GM23248 (cell line): ENCODE measurements at regions not wholly inside any gene's neighbourhood (a gene's known extent, or its start where the extent isn't known, plus 50 kb on each side); places are given as distances from the start of the nearest gene placed in this dataset.

Experiments
- EZH2 ChIP-seq: fragments of 200-600 bp; sonication (generic); IDR thresholded peaks from 2 replicates; pipeline ENCODE4 v1.6.1; 2018; ENCODE audit warnings: antibody characterized with exemption, mild to moderate bottlenecking; ENCODE audit not compliant: insufficient read depth, poor library complexity, severe bottlenecking
- EZH2phosphoT487 ChIP-seq: fragments of 200-600 bp; sonication (generic); IDR thresholded peaks from 2 replicates; pipeline ENCODE4 v1.6.1; 2018; ENCODE audit warnings: antibody characterized with exemption, moderate library complexity, mild to moderate bottlenecking, low read depth; ENCODE audit not compliant: insufficient read depth

DNA sequence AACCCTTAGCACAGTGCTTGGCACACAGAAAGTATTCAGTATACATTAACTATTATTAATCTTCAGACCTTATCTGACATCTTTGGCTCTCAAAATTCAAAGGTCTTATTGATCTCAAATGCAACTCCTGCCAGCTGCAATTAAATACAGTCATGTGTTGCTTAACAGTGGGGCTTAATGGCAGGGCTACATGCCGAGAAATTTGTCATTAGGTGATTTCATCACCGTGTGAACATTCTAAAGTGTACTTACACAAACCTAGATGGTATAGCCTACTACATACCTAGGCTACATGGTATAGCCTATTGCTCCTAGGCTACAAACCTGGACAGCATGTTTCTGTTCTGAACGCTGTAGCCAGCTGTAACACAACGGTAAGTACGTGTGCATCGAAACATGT, 156.3 kb upstream of the TMCC3 start:
- TF ChIP-seq EZH2 (no peak), EZH2phosphoT487 (no peak)
